ENCODE measurements at regions not wholly inside any gene's neighbourhood (a gene's known extent, or its start where the extent isn't known, plus 50 kb on each side); places are given as distances from the start of the nearest gene placed in this dataset.

DNA sequence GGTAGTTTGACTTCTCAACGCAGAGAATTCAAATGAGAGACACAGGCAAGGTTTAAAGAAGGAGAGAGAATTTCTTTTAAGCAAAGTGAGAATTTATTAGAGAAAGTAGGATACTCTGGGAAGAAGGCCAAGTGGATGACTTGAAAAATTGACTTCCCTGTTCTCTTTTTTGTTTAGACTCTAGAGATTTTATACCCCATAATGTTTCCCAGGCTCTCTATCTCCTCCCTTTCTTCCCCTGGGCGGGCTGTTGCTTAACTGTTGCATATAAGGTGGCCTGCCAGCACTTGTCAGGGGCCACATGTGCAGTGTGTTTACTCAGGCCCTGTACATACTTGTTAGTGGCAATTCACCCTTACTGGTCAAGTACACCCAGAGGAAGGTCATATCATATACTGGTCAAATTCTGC lies 403.7 kb downstream of the SLC6A15 start:
- POLR2A ChIA-PET (ENCODE audit: unreplicated experiment), result no interaction called here
- Histone ChIP-seq H4K91ac (ENCODE audit: insufficient read depth, low read depth, low read length) (no peak overlapping the region), H3K18ac (ENCODE audit: low read depth, low read length) (no peak overlapping the region), H2AFZ (replicated peaks; ENCODE audit: low read length, poor library complexity) (no peak overlapping the region), H2BK15ac (ENCODE audit: low read depth, low read length) (no peak overlapping the region), H4K20me1 (ENCODE audit: insufficient read depth, low read length) (no peaks in the 10 kb centered on the region), H3K9me1 (ENCODE audit: insufficient read depth, low read length) (0 out of 2 replicates have a peak, but pooled peaks cover 3% of the 10 kb centered on the region), H2AK9ac (replicated peaks; ENCODE audit: low read depth, low read length, poor library complexity) (no peak overlapping the region), H3K56ac (ENCODE audit: extremely low read depth, insufficient read depth, low read length) (no peak overlapping the region), H2BK5ac (ENCODE audit: low read depth, low read length, poor library complexity, severe bottlenecking) (no peak overlapping the region), H2AK5ac (ENCODE audit: low read depth, low read length) (no peak overlapping the region), H3K14ac (replicated peaks; ENCODE audit: low read depth, low read length) (no peak overlapping the region), H3K27me3 (ENCODE audit: control insufficient read depth, insufficient read depth, low read length) (no peaks in the 10 kb centered on the region), H2BK120ac (ENCODE audit: low read depth, low read length) (no peak overlapping the region), H3K4me2 (ENCODE audit: low read depth, low read length) (0 out of 2 replicates have a peak overlapping the region, but pooled peaks have one; percentile 7), H3K27ac (ENCODE audit: insufficient read depth, low read length) (no peak overlapping the region), H3K36me3 (ENCODE audit: control insufficient read depth, insufficient read depth, low read length) (no peaks in the 10 kb centered on the region), H3K4me1 (ENCODE audit: control insufficient read depth, insufficient read depth, low read length) (peaks cover 2% of the 10 kb centered on the region; the same call in 1 of the 2 replicates), H3K23ac (ENCODE audit: low read depth, low read length) (no peak overlapping the region), H4K8ac (ENCODE audit: low read depth in 2 of 2, low read length in 2 of 2) (no peak overlapping the region), H3K4me3 (ENCODE audit: insufficient read depth, low read depth, low read length) (no peak overlapping the region), H4K5ac (ENCODE audit: low read depth, low read length) (no peak overlapping the region), H3K9ac (ENCODE audit: low read depth, low read length) (no peak overlapping the region), H3K79me1 (ENCODE audit: low read depth in 1 of 2, low read length in 2 of 2) (no peaks in the 10 kb centered on the region), H3K9me3 (ENCODE audit: control insufficient read depth, insufficient read depth, low read length) (no peaks in the 10 kb centered on the region), H2BK20ac (ENCODE audit: low read depth, low read length) (peak overlapping the region; percentile 38; the same call in 1 of the 2 replicates), H3K4ac (ENCODE audit: low read depth, low read length) (no peak overlapping the region)
- in situ Hi-C loops (cut with MboI; ENCODE audit: low sequenced_read_pairs), result loop anchor here (5.0 to 25.0 kb wide), 3 partner anchors 1497 to 1972 kb away; partner anchors contain the start of gene TMTC2
- WGBS, 2 experiments (ENCODE audit: extremely low coverage in 2 of 2, insufficient read length in 1 of 2), result no CpG with 5 or more reads among the region's 2 CpGs
- intact Hi-C loops (cut with micrococcal nuclease), result loop anchor here (5.0 kb wide), 1 partner anchor 333 kb away; no protein-coding TSS in a partner anchor
- ATAC-seq (ENCODE audit: low read depth), result peak; percentile 63
- DNase-seq, result no peak
- dilution Hi-C loops (cut with HindIII; ENCODE audit: low sequenced_read_pairs, unreplicated experiment), result no loop called here
- no peak for TF ChIP-seq POLR2A (IDR thresholded peaks at IDR 0.05; ENCODE audit: low read depth, low read length)
- no TSS peak for BruUV-seq (replicated peaks)
- CTCF ChIA-PET, result interaction anchor here (1.4 kb wide), 1 partner anchor 10 kb away, joined by 3 read pairs; no protein-coding TSS in a partner anchor

Data from IMR-90 (cell line).